ENCODE measurements at regions not wholly inside any gene's neighbourhood (a gene's known extent, or its start where the extent isn't known, plus 50 kb on each side); places are given as distances from the start of the nearest gene placed in this dataset.

- no peak for TF ChIP-seq CHD4 (IDR thresholded peaks at IDR 0.05)
- TF ChIP-seq, protein P1, sequence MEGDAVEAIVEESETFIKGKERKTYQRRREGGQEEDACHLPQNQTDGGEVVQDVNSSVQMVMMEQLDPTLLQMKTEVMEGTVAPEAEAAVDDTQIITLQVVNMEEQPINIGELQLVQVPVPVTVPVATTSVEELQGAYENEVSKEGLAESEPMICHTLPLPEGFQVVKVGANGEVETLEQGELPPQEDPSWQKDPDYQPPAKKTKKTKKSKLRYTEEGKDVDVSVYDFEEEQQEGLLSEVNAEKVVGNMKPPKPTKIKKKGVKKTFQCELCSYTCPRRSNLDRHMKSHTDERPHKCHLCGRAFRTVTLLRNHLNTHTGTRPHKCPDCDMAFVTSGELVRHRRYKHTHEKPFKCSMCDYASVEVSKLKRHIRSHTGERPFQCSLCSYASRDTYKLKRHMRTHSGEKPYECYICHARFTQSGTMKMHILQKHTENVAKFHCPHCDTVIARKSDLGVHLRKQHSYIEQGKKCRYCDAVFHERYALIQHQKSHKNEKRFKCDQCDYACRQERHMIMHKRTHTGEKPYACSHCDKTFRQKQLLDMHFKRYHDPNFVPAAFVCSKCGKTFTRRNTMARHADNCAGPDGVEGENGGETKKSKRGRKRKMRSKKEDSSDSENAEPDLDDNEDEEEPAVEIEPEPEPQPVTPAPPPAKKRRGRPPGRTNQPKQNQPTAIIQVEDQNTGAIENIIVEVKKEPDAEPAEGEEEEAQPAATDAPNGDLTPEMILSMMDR (IDR thresholded peaks at IDR 0.05 in 2 of 3, conservative IDR thresholded peaks at IDR 0.05 in 1 of 3; ENCODE audit: control insufficient read depth in 2 of 3, extremely low read depth in 1 of 3, insufficient read depth in 1 of 3, low read depth in 3 of 3, low read length in 3 of 3) = no peak
- no peak for TF ChIP-seq JUNB (IDR thresholded peaks at IDR 0.05)
- no peak for TF ChIP-seq POLR2A (IDR thresholded peaks at IDR 0.05; ENCODE audit: low read depth, low read length)
- TF ChIP-seq, protein P2, sequence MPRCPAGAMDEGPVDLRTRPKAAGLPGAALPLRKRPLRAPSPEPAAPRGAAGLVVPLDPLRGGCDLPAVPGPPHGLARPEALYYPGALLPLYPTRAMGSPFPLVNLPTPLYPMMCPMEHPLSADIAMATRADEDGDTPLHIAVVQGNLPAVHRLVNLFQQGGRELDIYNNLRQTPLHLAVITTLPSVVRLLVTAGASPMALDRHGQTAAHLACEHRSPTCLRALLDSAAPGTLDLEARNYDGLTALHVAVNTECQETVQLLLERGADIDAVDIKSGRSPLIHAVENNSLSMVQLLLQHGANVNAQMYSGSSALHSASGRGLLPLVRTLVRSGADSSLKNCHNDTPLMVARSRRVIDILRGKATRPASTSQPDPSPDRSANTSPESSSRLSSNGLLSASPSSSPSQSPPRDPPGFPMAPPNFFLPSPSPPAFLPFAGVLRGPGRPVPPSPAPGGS (IDR thresholded peaks at IDR 0.05; ENCODE audit: borderline replicate concordance, insufficient read depth, low read depth, low read length, poor library complexity, severe bottlenecking) = no peak
- TF ChIP-seq EP300 (IDR thresholded peaks at IDR 0.05; ENCODE audit: borderline replicate concordance in 1 of 2, control insufficient read depth in 1 of 2, low read depth in 2 of 2, low read length in 2 of 2) = no peak
- TF ChIP-seq SPI1 (IDR thresholded peaks at IDR 0.05; ENCODE audit: borderline replicate concordance, insufficient read depth, low read depth, low read length) = no peak
- TF ChIP-seq RELA (IDR thresholded peaks at IDR 0.05; ENCODE audit: borderline replicate concordance, partially characterized antibody) = no peak
Observed at GRCh38 chr10:57846307-57847065, 421.2 kb downstream of the IPMK start.

All from GM12878 (cell line).